Activated CD8-positive, alpha-beta memory T cell treated with anti-CD3 and anti-CD28 coated beads for 36 hours (primary cell): ENCODE measurements at regions not wholly inside any gene's neighbourhood (a gene's known extent, or its start where the extent isn't known, plus 50 kb on each side); places are given as distances from the start of the nearest gene placed in this dataset.

ENCODE experiments used
- CTCF ChIA-PET: fragments of 350-600 bp; sonication (Branson Sonifier 250); formaldehyde crosslinking; loops from one replicate; lab custom pipeline; 2021; ENCODE audit warnings: antibody characterized with exemption; lab: Charles Lee
- POLR2A ChIA-PET: fragments of 350-600 bp; sonication (Branson Sonifier 250); formaldehyde crosslinking; loops from one replicate; lab custom pipeline; 2021; ENCODE audit warnings: antibody characterized with exemption; lab: Charles Lee

- CTCF ChIA-PET = no interaction called here
- POLR2A ChIA-PET = no interaction called here
Observed at GRCh38 chr2:238594796-238595749, 168.3 kb downstream of the ASB1 start.

- CTCF ChIA-PET = no interaction called here
Observed at GRCh38 chr2:238595750-238596570, 169.2 kb downstream of the ASB1 start.

GRCh38 chr2:238596571-238597551, 170.1 kb downstream of the ASB1 start:
- ChIA-PET POLR2A (no interaction called here), CTCF (no interaction called here)

More at GRCh38 chr2:238595750-238596570, 169.2 kb downstream of the ASB1 start:
- POLR2A ChIA-PET = no interaction called here

GRCh38 chr2:238597638-238598528, 171.2 kb downstream of the ASB1 start:
- CTCF ChIA-PET = no interaction called here

GRCh38 chr2:238598802-238599530, 172.2 kb downstream of the ASB1 start:
- POLR2A ChIA-PET = no interaction called here

More at GRCh38 chr2:238597638-238598528, 171.2 kb downstream of the ASB1 start:
- POLR2A ChIA-PET = no interaction called here

GRCh38 chr2:238599549-238600505, 173.1 kb downstream of the ASB1 start:
- POLR2A ChIA-PET = no interaction called here
- CTCF ChIA-PET = no interaction called here

More at GRCh38 chr2:238598802-238599530, 172.2 kb downstream of the ASB1 start:
- CTCF ChIA-PET = no interaction called here

- ChIA-PET POLR2A (interaction anchor here (0.6 kb wide), 1 partner anchor 83 kb away, joined by 9 read pairs; no protein-coding TSS in a partner anchor), CTCF (no interaction called here)
Observed at GRCh38 chr2:238600506-238601432, 174.0 kb downstream of the ASB1 start.

GRCh38 chr2:238601433-238602222, 174.9 kb downstream of the ASB1 start:
- ChIA-PET CTCF (no interaction called here), POLR2A (no interaction called here)

- ChIA-PET CTCF (no interaction called here), POLR2A (no interaction called here)
Observed at GRCh38 chr2:238602223-238602960, 175.7 kb downstream of the ASB1 start.

GRCh38 chr2:238603596-238603995, 176.9 kb downstream of the ASB1 start:
- ChIA-PET POLR2A (no interaction called here), CTCF (no interaction called here)

- ChIA-PET POLR2A (no interaction called here), CTCF (no interaction called here)
Observed at GRCh38 chr2:238606311-238606710, 179.6 kb downstream of the ASB1 start.

GRCh38 chr2:238613610-238614009, 186.9 kb downstream of the ASB1 start:
- POLR2A ChIA-PET = no interaction called here
- CTCF ChIA-PET = no interaction called here

- ChIA-PET POLR2A (no interaction called here), CTCF (no interaction called here)
Observed at GRCh38 chr2:238614376-238614775, 187.6 kb downstream of the ASB1 start.

GRCh38 chr2:238615187-238615586, 188.5 kb downstream of the ASB1 start:
- POLR2A ChIA-PET = no interaction called here
- CTCF ChIA-PET = no interaction called here
